ENCODE measurements at regions not wholly inside any gene's neighbourhood (a gene's known extent, or its start where the extent isn't known, plus 50 kb on each side); places are given as distances from the start of the nearest gene placed in this dataset.
"Not testable (repeated sequence)": the region's sequence is repeated elsewhere in the genome, so short reads cannot be mapped to it uniquely, and the experiment has no call there.

GRCh38 chr6:134402372-134402984 is 84.6 kb upstream of the SGK1 start:
- DNase-seq (ENCODE audit: low read depth in 2 of 2), result no peak

DNA sequence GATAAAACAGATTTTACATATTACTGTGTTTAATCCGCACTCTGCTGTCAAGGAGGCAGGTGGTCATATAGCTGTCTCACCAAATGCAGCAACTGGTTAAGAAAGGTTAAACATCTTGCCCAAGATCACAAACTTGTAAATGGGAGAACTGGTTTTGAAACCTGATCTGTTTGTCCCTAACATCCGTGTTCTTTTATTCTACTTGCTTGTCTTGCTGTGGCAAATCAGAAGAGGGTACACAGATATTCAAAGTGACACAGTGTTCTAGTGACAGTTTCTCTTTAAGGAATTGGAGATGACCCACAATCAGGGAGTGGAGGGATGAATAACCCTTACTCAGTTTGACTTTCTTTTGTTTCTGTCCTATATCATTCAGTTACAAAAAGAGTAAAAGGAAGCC is 83.0 kb upstream of the SGK1 start:
- DNase-seq (ENCODE audit: low read depth in 2 of 2), result no peak

DNA sequence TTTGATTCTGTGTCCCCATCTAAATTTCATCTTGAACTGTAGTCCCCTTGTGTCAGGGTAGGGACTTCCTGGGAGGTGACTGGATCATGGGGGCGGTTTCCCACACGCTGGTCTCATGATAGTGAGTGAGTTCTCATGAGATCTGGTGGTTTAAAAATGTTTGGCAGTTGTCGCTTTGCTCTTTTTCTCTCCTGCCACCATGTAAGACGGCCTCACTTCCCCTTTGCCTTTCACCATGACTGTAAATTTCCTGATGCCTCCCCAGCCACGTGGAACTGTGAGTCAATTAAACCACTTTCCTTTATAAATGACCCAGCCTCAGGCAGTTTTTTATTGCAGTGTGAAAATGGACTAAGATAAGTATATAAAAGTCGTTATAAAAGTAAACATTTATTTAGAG is 80.5 kb upstream of the SGK1 start:
- no peak for DNase-seq (ENCODE audit: low read depth in 2 of 2)

GRCh38 chr6:134397676-134398075 is 79.8 kb upstream of the SGK1 start:
- no peak for DNase-seq (ENCODE audit: low read depth in 2 of 2)

GRCh38 chr6:134394905-134395304 is 77.0 kb upstream of the SGK1 start:
- DNase-seq (ENCODE audit: low read depth in 2 of 2), result no peak

GRCh38 chr6:134394208-134394607 is 76.3 kb upstream of the SGK1 start:
- no peak for DNase-seq (ENCODE audit: low read depth in 2 of 2)

GRCh38 chr6:134391205-134391604 is 73.3 kb upstream of the SGK1 start:
- DNase-seq (ENCODE audit: low read depth in 2 of 2), result no peak

DNA sequence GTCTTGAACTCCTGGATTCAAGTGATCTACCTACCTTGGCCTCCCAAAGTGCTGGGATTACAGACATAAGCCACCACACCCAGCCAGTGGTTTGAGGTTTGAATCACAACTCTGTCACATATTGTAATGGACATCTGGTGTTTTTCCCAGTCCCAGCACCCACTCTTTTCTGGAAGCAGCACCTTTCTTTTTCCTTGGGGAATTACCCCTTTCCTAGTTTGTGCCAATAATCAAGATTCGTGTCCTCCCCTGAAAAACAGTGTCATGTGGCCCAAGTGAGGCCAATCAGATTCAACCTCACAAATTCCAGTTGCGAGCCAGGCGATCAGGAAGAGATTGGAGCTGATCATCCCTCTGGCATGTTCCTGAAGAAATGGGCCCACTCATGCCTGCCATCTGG is 71.7 kb upstream of the SGK1 start:
- DNase-seq (ENCODE audit: low read depth in 2 of 2), result no peak

DNA sequence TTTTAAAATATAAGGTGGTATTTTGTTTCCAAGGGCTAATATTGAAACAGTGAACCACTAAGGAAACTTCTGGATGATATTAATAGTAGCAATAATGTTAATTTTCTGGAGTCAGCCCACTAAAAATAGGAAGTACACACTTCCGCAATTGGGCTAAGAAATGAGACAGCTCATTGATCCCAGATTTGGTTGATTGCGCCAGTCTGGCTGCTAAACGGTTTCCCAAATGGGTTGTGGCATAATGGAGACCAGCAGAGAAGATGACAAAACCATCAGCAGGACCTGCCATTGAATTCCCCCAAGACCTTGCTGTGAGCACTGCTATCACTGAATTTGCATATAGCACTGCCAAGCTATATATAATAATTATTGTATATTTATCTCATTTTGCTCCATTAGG is 71.2 kb upstream of the SGK1 start:
- DNase-seq (ENCODE audit: low read depth in 2 of 2), result no peak

- not testable (repeated sequence) for DNase-seq (ENCODE audit: low read depth in 2 of 2)
These were observed 68.6 kb upstream of the SGK1 start for GRCh38 chr6:134386482-134386881.

DNA sequence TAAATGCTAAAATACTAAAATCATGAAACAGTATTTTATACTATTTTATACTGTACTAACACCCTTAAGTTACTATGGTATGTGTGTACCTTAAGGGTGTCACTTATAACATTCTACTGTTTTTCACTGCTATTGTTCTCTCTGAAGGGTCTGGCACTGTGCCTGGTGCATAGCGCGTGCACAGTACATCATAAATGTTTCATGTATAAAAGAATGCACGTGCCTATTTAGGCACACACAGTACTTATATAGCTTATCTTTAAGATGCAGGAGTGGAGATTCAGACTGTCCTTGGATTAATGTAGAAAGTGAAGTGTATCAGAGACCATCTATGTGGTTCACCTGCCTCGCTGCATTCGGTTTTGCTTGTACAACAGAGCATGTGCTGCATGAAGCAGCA is 64.0 kb upstream of the SGK1 start:
- no peak for DNase-seq (ENCODE audit: low read depth in 2 of 2)

- DNase-seq (ENCODE audit: low read depth in 2 of 2), result no peak
These were observed 61.7 kb upstream of the SGK1 start for GRCh38 chr6:134379599-134379998.

- DNase-seq (ENCODE audit: low read depth in 2 of 2), result no peak
These were observed 61.2 kb upstream of the SGK1 start for GRCh38 chr6:134379076-134379475.

DNA sequence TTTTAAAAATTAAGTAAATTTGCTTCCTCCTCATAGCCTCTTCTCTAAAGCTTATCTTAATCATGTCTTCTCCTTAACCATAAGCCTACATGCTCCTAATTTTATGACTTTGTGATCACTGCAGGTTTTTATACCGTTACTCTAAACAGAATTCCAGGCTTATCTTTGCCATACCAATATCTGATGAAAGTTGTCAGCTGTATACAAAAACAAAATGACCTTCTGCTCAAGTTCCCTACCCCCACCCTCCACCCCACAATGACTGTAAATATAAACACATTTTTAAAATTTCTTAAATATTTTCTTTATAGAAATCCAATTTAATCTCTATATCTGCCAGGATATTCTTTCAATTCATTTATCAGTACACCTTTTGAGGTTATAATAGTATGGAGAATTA is 60.5 kb upstream of the SGK1 start:
- DNase-seq (ENCODE audit: low read depth in 2 of 2), result no peak

DNA sequence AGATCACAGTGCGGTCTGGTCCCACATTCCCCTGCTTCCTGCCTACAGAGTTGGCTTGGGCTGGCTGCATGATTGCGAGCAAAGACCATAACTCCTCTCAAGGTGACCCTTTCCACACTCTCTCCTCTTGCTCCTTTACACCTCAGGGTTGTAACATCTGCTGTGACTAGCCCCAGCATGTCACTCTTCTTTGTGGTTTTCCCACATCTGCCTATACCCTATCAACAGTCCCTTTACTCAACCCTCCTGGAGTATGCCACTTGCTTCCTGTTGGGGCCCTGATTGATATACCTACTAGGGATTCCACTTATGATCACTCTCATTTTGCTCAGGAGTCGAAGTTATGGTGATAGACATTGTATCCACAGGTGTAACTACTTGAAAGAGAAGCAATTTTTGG is 58.9 kb upstream of the SGK1 start:
- no peak for DNase-seq (ENCODE audit: low read depth in 2 of 2)

DNA sequence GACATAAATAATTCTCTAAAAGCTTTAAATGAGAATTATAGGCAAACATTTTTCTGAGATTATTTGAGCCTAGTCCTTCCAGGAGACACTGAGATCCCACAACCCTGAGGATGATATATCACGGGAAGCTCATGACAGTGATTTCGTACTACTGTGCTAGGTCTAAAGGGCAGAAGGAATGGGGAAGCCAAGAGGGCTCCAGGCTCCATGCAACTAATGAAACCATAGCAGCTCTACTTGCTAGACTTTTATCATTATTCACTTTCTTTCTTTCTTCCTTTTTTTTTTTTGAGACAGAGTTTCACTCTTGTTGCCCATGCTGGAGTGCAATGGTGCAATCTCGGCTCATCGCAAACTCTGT is 57.3 kb upstream of the SGK1 start:
- no peak for DNase-seq (ENCODE audit: low read depth in 2 of 2)

DNA sequence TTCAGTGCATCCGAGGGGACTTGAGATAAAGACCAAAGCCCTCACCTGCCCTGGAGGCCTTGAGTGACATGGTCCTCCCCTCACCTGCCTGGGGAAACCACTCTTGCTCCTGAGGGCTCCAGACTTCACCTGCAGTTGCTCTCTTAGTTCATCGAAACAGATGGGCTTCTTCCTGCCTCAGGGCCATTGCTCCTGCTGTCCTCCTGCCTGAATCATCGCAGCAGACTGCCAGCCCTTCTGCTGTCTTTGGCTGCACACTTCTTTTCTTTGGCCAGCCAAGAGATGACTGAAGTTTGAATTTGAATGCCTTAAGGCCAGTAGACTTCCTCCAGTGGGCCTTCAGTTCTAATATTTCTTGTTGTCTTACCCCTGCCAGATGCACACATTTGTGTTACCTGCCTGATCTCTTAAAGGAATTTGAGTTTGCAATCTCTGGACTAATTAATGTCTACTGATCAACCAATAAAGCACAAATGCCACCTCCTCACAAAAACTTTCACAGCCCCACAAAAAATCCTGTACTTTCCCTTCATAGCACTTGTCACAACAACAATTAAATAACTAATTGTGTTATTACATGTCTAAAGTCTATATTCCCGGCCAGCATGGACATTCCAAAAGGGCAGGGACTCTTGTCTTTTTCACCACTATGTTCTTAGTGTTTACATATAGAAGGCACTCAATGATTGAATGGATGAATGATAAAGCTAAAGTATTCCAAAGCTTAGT is 56.7 kb upstream of the SGK1 start:
- no peak for DNase-seq (ENCODE audit: low read depth in 2 of 2)

DNA sequence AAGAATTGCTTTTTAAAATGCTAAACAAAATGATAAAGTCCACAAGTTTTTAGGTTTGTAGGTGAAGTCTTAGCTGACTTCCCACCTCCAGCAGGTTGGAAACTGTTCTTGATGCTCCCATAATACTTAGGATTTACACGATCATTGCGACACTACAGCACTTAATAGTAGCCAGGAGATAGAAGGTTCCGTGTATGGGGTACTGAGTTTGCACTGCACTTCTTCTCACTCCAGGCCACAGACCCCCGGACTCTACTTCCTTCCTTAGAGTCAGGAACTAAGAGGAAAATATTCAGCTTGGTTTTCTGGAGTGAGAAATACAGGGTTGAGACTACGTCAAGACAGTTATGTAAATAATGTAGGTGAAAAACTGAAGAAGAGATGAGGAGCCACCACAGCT is 56.1 kb upstream of the SGK1 start:
- DNase-seq (ENCODE audit: low read depth in 2 of 2), result no peak

DNA sequence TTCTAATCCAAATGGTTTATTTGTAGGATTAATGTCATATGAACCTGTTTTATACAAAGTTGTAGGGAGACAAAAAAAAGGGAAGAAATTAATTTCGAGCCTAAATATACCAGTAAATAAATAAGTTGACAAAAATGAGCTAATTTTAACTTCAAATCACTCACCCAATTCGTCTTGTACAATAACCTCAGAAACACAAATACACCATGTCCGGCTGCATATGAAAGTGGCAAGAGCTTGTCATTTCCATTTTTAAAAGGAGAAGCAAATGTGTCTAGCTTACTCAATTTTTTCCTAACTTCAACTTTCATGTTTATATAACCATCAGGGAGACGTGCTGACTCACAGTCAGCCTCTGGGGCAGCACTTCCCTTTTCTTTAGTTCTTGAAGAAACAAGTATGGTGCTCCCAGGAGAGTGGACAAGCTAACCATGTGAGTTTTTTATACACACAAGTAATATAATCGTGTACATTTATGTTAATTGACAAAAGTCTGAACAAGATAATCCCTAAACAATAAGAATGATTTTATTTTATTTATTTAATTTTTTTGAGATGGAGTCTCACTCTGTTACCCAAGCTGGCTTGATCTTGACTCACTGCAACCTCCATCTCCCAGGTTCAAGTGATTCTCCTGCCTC is 55.5 kb upstream of the SGK1 start:
- no peak for DNase-seq (ENCODE audit: low read depth in 2 of 2)

- DNase-seq (ENCODE audit: low read depth in 2 of 2), result no peak
These were observed 54.8 kb upstream of the SGK1 start for GRCh38 chr6:134372603-134373281.

- no peak for DNase-seq (ENCODE audit: low read depth in 2 of 2)
These were observed 50.8 kb upstream of the SGK1 start for GRCh38 chr6:134368670-134369069.

All from stimulated activated CD4-positive, alpha-beta T cell treated with anti-CD3 and anti-CD28 coated beads, Interleukin-1b, Interleukin-23, amount 100 ng/mL, for 1 hour (primary cell).